Jurkat, Clone E6-1 (cell line): ENCODE measurements at regions not wholly inside any gene's neighbourhood (a gene's known extent, or its start where the extent isn't known, plus 50 kb on each side); places are given as distances from the start of the nearest gene placed in this dataset.

Experiments used
- DNase-seq: peaks from one replicate; pipeline ENCODE4 v3.0.0-alpha.2; 2011; ENCODE audit warnings: low read depth, low spot score
- H3K4me3 ChIP-seq: 2 replicates; pipeline ENCODE4 v1.5.1; 2011; ENCODE audit warnings: mild to moderate bottlenecking, low read length, control low read depth, moderate library complexity

DNA sequence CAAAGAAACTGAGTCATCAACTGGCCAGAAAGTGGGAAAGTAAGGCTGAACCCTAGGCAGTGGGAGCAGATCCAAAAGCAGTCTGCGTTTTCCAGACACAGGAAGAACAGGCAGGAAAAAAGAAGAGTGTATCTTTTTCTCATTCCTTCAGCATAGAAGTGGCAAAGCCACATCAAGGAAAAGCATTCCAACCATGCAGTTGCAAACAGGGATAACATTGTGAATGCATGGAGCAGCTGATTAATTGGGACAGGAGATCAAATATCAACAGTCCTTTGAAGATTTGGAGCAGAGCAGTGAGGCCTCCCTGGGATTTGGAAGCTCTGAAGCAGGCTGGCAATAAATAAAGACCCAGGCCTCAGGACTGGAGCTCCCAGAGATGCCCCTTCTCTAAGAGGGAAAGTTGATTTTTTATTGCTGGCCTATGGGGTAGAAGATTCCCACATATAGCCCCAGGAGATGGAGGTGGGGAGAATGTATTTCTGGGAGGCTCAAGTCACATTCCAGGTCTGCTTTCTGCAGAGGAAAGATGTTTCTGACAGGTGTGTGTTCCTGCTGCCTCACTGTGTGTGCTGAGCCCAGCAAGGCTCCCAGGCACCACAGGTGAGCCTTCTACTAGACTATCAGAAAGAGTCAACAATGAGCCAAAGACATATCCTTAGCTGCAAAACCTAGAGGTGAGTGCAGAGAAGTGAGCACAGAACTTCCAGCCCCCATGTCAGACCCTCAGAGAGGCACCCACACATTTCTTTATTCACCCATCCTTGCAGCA is 222.5 kb downstream of the RAB28 start:
- no peak overlapping the region for H3K4me3 ChIP-seq
- no peak for DNase-seq

DNA sequence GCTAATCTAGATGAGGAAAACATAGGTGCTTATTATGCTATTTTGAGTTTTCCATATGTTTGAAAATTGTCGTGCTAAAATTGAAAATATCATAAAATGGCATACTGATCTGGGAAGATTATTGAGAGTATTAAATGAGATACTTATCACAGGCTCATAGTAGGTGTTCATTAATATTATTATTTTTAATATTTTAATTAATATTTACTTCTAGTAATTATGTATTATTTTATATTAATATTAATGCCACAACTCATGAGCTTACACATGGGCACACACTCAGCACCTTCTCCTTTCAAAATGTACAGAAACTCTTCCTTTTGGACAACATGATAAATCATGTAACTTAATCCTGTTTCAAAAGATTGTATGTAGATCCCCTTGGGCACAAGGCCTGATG is 223.6 kb downstream of the RAB28 start:
- no peak for DNase-seq
- no peak overlapping the region for H3K4me3 ChIP-seq

DNA sequence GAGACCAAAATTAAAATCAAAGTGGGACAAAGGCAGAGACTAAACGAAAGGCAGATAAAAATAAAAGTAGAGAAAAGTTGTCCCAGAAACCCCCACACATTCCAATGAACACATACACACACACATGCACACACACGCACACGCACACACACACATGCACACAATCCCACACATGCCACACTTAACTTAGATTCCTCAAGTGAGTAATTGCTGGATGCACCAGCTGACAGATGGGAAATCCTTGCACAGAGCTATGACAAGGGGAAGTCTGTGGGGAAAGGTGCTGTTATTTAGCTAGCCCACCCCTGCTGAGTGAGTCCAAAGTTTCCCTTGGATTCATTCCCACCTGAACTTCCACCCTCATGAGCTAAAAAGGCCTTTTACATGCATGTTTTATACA is 233.9 kb downstream of the RAB28 start:
- H3K4me3 ChIP-seq: no peak overlapping the region
- DNase-seq: no peak

DNA sequence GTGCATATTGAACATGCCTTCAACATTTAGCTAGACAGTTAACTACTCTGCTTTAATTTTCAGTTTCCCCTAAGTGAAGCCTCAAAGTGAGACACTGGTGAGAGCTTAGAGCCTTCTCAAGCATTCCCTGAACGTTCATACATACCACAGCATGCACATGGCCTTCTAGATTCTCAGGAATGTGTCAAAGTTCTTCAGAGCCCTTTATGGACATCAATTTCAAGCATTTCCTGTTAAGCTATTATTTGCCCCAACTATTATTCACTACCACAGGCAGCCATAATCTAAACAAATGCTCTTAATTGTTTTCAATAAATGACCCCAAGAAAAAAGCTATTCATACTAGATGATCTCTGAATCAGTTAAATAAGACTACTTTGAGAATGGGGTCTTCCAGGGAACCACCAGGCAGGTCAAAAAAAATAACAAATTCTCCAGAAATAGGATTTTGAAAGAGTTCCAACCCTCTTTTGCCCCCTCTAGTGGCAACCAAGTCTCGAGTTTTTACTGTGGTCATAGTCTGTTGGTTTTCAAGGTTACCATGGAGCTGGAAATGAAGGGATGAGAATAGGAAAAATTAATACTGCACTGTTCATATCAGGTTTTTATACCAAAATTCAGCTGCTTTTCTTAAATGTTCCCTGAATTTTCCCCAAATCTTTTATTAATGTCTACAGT is 235.4 kb downstream of the RAB28 start:
- no peak for DNase-seq
- H3K4me3 ChIP-seq: no peak overlapping the region

DNA sequence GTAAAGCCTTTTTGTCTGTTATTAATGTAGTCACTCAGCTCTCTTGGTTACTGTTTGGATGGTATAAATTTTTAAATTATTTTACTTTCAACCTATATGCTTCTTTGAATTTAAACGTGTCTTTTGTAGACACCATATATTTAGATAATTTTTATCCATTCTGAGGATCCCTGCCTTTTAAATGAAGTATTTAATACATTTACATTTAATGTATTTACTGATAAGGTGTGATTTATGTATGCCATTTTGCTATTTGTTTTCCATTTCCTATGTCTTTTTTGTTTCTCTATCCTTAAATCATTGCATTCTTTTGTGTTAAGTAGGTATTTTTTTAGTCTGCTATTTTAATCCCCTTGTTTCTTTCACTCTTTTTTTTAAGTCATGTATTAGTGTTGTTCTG is 238.0 kb downstream of the RAB28 start:
- H3K4me3 ChIP-seq: no peak overlapping the region
- DNase-seq: no peak

DNA sequence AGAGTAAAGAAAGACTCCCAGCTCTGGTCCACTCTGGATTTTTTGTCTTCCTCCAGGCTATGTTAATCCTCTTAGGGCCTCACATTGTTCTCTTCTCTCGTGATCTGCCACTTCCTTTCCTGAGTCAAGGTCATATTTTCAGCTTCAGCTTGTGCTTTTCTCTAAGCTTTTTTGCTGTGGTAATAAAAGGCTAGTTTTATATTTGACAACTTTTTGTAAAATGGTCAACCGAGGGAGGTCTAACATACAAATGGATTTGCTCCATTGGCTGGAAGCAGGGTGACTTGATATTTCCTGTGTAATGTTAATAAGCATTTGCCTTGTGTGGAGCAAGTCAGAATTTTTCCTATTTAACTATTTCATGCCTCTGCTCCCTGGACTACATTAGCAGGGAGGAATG is 239.7 kb downstream of the RAB28 start:
- H3K4me3 ChIP-seq: no peak overlapping the region
- DNase-seq: no peak

DNA sequence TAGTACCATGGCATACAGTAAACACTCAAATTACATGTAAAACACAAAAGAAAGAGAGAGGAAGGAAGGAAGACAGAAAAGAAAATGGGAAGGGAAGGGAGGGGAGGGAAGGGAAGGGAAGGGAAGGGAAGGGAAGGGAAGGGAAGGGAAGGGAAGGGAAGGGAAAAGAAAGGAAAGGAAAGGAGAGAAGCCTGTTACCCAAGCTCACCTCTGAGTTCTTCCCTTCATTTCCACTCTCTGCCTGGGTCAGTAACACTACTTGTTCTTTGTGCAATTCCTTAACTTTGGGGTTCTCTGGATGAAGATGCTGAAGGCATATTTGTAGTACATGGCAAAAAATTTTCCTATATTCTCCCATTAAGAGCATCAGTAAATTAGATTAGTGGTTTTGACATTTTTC is 241.0 kb downstream of the RAB28 start:
- no peak for DNase-seq
- H3K4me3 ChIP-seq: no peak overlapping the region

DNA sequence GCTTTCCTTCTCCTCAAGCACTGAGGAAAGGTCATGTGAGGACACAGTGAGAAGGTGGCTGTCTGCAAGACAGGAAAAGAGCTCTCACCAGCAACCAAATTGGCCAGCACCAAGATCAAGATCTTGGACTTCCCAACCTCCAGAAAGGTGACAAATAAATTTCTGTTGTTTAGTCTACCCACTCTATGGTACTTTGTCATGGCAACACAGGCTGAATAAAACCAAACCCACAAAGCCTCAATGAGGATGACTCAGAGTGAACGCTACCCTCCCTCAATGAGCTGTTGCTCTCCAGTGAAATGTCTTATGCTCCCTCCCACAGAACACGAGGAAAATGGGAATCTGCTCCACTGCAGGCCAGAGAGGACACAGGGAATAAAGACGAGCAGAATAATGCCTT is 244.1 kb downstream of the RAB28 start:
- no peak overlapping the region for H3K4me3 ChIP-seq
- DNase-seq: no peak

DNA sequence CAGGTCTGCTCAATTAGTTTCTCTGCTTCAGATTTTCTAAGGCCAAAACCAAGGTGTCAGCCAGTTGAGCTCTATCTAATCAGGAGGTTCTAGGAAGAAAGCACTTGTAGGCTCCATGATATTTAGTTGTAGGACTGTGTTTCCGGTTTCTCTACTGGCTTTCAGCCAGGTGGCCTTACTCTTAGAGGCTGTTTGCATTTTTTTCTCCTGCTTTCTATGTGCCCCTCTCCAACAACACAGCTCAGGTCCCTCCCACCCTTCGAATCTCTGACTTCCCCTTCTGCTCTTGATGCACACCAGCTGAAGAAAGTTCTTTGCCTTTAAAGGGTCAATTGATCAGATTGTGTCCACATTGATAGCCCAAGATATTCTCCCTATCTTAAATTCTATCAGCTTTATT is 245.2 kb downstream of the RAB28 start:
- no peak overlapping the region for H3K4me3 ChIP-seq
- DNase-seq: no peak

DNA sequence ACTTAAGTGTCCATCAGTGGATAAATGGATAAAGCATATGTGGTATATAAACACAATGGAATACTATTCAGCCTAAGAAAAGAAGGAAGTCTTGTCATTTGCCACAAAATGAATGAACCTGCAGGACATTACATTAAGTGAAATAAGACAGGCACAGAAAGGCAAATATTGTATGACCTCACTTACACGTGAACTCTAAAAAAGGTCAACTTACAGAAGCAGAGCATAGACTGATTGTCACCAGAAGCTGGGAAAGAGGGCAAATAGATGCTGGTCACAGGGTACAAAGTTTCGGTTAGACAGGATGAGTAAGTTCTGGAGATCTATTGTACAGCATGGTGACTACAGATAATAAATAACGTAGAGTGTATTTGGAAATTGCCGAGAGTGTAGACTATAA is 247.7 kb downstream of the RAB28 start:
- no peak overlapping the region for H3K4me3 ChIP-seq
- DNase-seq: no peak

DNA sequence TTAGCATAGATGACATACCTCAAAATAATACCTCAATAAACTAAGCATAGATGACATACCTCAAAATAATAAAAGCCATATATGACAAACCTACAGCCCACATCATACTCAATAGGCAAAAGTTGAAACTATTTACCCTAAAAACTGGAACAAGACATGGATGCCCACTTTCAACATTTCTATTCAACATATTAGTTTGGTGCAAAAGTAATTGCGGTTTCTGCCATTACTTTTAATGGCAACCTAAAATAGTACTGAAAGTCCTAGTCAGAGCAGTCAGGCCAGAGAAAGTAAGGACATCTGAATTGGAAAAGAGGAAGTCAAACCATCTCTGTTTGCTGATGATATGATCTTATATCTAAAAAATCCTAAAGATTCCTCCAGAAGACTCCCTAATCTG is 250.4 kb downstream of the RAB28 start:
- no peak for DNase-seq

DNA sequence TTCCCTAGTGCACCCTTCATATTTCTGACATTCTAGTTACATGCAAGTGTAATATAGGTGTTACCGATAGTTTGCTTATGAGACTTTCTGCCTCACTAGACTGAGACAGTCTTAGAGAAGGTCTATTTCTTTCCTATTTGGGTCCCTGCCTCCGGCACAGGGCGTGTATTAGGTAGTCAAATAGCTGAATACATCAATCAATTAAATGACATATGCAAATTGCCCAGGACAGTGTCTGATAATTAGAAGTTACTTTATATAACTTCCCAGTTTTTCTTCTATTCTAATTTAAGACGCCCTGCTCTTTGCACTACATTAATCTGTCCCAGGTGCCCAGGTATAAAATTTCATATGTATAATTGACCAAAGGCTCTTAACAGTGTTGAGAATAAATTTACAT is 264.2 kb downstream of the RAB28 start:
- H3K4me3 ChIP-seq: no peak overlapping the region
- no peak for DNase-seq

More for the DNA sequence above, 250.4 kb downstream of the RAB28 start:
- no peak overlapping the region for H3K4me3 ChIP-seq

DNA sequence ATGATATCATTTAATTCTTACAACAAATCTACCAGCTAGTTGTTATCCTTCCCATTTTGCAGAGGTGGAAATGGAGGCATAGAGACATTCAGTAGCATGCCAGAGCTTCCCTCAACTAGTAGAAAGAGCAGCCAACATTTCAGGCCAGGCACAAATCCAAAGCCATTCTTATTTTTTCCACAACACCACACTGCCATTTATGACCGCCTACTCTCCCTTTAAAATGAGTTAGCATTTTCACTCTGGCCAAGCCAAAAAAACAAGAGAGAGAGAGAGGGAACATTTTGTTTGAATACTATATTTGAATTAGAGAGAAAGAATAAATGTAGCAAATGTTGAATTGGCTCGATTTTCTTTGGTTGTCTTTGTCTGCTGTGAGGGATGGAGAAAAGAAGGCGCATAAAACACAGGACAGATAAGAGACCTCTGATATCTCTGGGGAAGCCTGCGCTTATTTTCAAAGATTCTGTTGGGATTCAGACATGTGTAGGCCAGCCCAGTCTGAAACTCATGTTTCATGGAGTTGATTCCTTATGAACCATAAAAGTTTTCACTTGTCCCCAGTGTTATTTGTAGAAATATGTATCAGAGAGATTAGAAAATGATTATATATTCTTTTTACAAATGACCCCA is 265.7 kb downstream of the RAB28 start:
- no peak for DNase-seq
- no peak overlapping the region for H3K4me3 ChIP-seq

DNA sequence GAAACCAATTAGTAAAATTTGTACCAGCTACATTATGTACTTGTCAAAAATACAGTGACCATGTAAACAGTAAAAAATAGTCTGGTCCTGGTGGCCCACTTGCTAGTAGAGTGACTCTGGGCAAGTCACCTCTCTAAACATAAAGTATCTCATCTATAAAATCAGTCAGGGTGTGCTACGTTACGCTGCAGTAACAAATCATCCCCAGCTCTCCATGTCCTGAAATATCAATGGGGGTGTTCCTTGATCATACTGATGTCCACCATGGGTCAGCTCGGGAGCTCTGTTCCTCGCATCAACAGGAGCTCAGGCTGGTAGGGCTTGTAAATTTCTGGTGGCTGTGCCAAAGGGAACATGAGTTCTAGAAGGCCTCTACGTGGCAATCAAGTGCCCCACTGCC is 268.6 kb downstream of the RAB28 start:
- H3K4me3 ChIP-seq: no peak overlapping the region

DNA sequence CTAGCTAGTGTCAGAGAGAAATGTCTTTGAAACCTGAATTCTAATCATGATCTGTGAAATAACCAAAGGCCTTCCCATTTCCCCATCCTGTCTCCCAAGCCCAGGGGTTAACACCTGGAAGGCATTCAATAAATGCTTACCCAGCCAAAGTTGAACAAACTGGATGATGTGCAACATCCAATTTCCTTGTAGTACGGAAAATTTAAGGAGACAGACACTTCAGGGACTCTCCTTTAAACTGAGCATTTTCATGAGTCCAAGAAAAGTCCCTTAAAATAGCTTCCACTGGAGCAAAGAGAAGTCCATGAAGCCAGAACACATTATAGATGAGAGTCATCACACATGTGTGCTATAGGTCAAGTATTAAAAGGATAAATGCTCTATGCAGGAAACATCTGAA is 271.2 kb downstream of the RAB28 start:
- no peak for DNase-seq
- no peak overlapping the region for H3K4me3 ChIP-seq

More for the DNA sequence above, 268.6 kb downstream of the RAB28 start:
- DNase-seq: no peak

DNA sequence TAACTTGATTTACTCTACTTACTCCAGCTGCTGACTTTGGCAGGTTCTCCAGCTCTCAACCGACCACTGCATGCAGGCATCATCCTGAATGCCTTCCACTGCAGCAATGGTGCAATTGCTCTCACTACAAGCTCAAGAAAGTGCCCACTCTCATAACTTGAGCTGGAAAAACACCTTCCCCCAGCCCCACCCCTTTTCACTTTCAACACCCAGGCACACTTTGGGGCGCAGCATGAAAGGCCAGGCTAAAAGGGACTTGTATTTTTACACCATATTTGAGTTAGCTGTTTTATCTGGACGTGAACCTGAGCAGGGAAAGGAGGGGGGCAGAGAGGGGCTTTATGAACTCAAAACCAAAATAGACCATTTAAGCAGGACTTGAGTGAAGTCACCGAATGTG is 274.5 kb downstream of the RAB28 start:
- H3K4me3 ChIP-seq: no peak overlapping the region
- DNase-seq: no peak

DNA sequence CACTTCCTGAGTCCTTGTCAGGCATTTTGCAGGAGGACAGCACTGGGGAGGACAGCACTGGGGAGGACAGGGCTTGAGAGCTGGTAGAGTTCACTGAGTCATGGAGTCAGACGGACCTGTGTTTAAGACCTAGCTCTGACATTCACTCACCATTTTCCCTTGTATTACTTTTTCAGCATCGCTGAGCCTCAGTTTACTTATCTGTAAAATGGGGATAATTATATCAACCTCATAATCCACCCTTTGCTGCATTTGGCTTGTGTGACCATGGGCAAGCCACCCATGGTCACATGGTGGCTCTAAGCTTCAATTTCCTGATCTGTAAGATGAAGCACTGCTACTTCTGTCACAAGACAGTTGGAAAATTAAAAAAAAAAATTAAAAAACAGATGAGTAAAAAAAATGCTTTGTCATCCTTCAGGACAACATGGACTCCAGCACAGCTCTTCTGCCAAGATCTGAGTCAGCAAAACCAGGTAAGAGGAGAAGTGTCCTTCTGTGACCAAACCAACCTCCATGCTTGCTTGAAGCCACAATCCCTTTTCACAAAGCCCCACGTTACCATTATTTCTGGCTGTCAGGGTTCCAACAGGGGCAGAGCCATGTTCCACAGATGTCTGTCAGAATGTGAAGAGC is 275.5 kb downstream of the RAB28 start:
- H3K4me3 ChIP-seq: no peak overlapping the region
- no peak for DNase-seq

DNA sequence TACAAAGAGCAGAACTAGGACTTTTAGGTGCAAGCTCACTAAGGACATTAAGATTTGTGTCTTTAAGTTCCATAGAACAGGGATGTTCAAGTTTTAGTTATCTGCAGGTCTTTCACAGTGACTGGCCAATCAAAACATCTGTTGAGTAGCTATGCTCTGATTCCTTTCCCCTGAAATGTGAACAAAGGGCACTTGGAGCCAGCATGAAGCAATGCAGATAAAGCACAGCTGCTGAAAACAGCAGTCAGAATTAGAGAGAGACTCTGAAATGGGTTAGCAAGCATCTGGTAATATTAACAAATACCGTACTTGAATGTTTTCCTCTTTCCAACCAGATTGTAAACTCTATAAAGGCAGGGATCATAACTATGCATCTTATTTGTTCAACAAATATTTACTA is 276.9 kb downstream of the RAB28 start:
- no peak overlapping the region for H3K4me3 ChIP-seq
- DNase-seq: no peak

DNA sequence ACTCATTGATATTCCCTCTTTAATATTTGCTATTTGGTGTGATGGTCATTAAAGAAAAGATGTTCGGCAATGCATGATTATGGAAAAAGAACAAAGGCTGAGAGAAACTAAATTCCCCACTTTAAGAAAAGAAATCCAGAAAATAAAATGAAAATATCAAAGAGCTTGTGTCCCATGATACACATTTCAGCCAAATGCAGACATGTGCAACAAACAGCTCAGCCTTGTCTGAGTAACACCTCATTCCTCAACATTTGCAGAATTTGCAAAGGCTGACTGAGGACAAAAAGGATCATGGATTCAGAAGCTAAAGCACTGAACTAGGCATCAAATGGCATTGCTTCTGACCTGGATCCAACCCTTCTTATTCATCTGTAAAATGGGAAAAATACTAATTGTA is 281.0 kb downstream of the RAB28 start:
- H3K4me3 ChIP-seq: no peak overlapping the region
- no peak for DNase-seq

DNA sequence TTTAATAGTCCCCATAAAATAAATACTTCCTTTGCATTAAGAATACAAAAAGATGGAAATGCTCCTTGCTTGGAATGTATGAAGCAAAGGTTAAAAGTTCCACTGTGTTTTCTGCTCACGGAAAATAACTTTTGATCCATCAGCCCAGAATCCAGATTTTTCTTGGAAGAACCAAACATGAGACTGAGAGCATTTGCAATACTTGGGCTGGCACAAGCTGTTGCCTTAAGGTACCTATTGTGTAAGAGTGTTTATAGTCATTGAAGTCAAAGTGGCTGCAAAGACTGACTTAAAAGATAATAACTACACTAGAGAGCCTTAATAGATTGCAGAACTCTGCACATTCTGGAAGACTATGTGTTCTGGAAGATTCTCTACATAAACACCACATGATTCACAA is 281.4 kb downstream of the RAB28 start:
- H3K4me3 ChIP-seq: no peak overlapping the region
- no peak for DNase-seq
